ENCODE measurements at regions not wholly inside any gene's neighbourhood (a gene's known extent, or its start where the extent isn't known, plus 50 kb on each side); places are given as distances from the start of the nearest gene placed in this dataset.

GRCh38 chr4:183035256-183035655, 63.8 kb upstream of the WWC2 start:
- no peak for TF ChIP-seq TCF7L2 (IDR thresholded peaks at IDR 0.05; ENCODE audit: low read depth, low read length)
- TF ChIP-seq TAF1 (CRISPR knock-in tag; IDR thresholded peaks at IDR 0.05), result no peak
- no peak for TF ChIP-seq NR1H2 (CRISPR knock-in tag; IDR thresholded peaks at IDR 0.05; ENCODE audit: borderline replicate concordance, low read depth)

All from HepG2 (cell line).